ENCODE measurements at regions not wholly inside any gene's neighbourhood (a gene's known extent, or its start where the extent isn't known, plus 50 kb on each side); places are given as distances from the start of the nearest gene placed in this dataset.

- TF ChIP-seq, protein P1, sequence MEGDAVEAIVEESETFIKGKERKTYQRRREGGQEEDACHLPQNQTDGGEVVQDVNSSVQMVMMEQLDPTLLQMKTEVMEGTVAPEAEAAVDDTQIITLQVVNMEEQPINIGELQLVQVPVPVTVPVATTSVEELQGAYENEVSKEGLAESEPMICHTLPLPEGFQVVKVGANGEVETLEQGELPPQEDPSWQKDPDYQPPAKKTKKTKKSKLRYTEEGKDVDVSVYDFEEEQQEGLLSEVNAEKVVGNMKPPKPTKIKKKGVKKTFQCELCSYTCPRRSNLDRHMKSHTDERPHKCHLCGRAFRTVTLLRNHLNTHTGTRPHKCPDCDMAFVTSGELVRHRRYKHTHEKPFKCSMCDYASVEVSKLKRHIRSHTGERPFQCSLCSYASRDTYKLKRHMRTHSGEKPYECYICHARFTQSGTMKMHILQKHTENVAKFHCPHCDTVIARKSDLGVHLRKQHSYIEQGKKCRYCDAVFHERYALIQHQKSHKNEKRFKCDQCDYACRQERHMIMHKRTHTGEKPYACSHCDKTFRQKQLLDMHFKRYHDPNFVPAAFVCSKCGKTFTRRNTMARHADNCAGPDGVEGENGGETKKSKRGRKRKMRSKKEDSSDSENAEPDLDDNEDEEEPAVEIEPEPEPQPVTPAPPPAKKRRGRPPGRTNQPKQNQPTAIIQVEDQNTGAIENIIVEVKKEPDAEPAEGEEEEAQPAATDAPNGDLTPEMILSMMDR (conservative IDR thresholded peaks at IDR 0.05; ENCODE audit: low read depth, low read length) = no peak
- H3K4me3 ChIP-seq (ENCODE audit: low read depth, low read length) = no peak overlapping the region
- DNase-seq (ENCODE audit: low read depth) = no peak
Observed at GRCh38 chr1:187267827-187268226, 439.1 kb downstream of the PLA2G4A start.

- H3K4me3 ChIP-seq (ENCODE audit: low read depth, low read length) = no peak overlapping the region
- DNase-seq (ENCODE audit: low read depth) = no peak
- TF ChIP-seq, protein P1 (conservative IDR thresholded peaks at IDR 0.05; ENCODE audit: low read depth, low read length) = no peak
Observed at GRCh38 chr1:187270256-187270655, 441.5 kb downstream of the PLA2G4A start.

GRCh38 chr1:187275346-187275745, 446.6 kb downstream of the PLA2G4A start:
- DNase-seq (ENCODE audit: low read depth) = no peak
- TF ChIP-seq, protein P1 (conservative IDR thresholded peaks at IDR 0.05; ENCODE audit: low read depth, low read length) = no peak
- no peak overlapping the region for H3K4me3 ChIP-seq (ENCODE audit: low read depth, low read length)

DNA sequence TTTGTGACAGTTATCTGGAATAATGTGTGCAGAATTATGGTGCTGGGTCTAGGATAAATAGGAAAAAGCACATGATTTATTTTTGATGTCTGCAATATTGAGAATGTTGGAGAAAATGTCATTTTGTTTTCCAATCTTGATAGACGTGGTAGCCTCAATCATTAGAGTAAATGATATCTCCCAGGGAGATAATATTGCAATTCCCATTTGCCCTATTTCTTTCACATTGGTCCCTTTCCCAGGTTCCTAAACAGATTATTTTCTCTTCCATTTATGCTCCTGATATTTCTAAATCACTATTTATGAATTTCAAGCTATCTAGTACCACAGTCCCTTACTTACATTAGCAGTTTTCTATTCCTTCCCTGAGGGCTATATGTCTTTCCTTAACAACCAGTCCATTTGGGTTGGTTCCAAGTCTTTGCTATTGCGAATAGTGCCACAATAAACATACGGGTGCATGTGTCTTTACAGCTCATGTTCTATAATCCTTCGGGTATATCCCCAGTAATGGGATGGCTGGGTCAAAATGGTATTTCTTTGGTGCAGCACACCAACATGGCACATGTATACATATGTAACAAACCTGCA, 447.3 kb downstream of the PLA2G4A start:
- no peak for DNase-seq (ENCODE audit: low read depth)
- no peak overlapping the region for H3K4me3 ChIP-seq (ENCODE audit: low read depth, low read length)
- TF ChIP-seq, protein P1 (conservative IDR thresholded peaks at IDR 0.05; ENCODE audit: low read depth, low read length) = no peak

DNA sequence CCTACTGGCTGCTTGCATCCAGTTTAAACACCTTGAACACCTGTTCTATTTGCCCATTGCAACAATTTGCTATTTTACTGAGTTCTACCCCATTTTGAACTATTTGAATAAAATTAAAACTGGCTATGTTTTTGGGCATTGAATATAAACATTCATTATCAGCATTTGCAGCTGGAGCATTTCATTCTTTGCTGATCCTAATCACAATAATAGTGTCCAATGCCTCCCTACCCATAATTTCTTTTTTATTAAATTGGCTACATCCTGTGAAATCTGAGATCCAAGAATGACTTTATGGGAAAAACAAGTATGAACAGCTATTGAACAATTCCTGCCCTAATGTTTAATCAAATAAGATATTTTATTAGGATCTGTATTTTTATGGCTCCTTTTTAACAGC, 447.9 kb downstream of the PLA2G4A start:
- TF ChIP-seq, protein P1 (conservative IDR thresholded peaks at IDR 0.05; ENCODE audit: low read depth, low read length) = no peak
- DNase-seq (ENCODE audit: low read depth) = no peak
- H3K4me3 ChIP-seq (ENCODE audit: low read depth, low read length) = no peak overlapping the region

GRCh38 chr1:187280031-187280430, 451.3 kb downstream of the PLA2G4A start:
- TF ChIP-seq, protein P1 (conservative IDR thresholded peaks at IDR 0.05; ENCODE audit: low read depth, low read length) = no peak
- H3K4me3 ChIP-seq (ENCODE audit: low read depth, low read length) = no peak overlapping the region
- no peak for DNase-seq (ENCODE audit: low read depth)

DNA sequence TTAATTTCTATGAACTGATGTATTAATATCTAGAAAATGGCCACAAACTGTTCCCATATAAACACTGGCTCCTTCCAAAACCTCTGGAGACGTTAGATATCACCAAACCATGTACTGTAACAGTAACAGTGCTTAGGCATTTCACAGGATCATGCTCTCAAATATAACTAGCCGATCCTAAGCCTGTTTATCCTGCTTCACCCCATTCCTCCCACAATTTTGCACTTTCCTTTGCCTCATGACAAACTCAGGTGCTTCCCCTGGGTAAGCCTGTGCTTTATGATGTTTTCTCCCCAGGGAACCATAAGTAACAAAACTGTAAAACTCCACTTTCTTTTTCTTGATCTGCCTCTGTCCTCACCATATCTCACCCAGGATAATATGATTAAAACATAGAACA, 452.3 kb downstream of the PLA2G4A start:
- TF ChIP-seq, protein P1 (conservative IDR thresholded peaks at IDR 0.05; ENCODE audit: low read depth, low read length) = no peak
- no peak overlapping the region for H3K4me3 ChIP-seq (ENCODE audit: low read depth, low read length)
- DNase-seq (ENCODE audit: low read depth) = no peak

Measured in choroid plexus epithelial cell (primary cell).